ENCODE measurements at regions not wholly inside any gene's neighbourhood (a gene's known extent, or its start where the extent isn't known, plus 50 kb on each side); places are given as distances from the start of the nearest gene placed in this dataset.

GRCh38 chr2:100654611-100655010 is 91.8 kb downstream of the PDCL3 start:
- DNase-seq (ENCODE audit: low spot score) = no peak
- Histone ChIP-seq H3K79me1 (ENCODE audit: low read depth, low read length) (no peaks in the 10 kb centered on the region), H4K91ac (ENCODE audit: low read depth, low read length, poor library complexity) (no peak overlapping the region), H3K4me2 (ENCODE audit: insufficient read depth, low read length, poor library complexity, severe bottlenecking) (no peak overlapping the region), H3K18ac (ENCODE audit: low read length) (no peak overlapping the region), H3K27me3 (ENCODE audit: control insufficient read depth in 3 of 3, insufficient read depth in 3 of 3, low read depth in 1 of 3, low read length in 3 of 3) (no peaks in the 10 kb centered on the region), H3K14ac (ENCODE audit: low read length) (no peak overlapping the region), H3K36me3 (replicated peaks in 1 of 2; ENCODE audit: control insufficient read depth in 2 of 2, insufficient read depth in 2 of 2, low read length in 2 of 2) (no peaks in the 10 kb centered on the region), H2BK120ac (ENCODE audit: low read depth, low read length) (no peak overlapping the region), H2AK5ac (ENCODE audit: low read depth, low read length) (no peak overlapping the region), H3K4ac (ENCODE audit: low read length) (no peak overlapping the region), H3K23ac (ENCODE audit: low read depth, low read length, poor library complexity) (no peak overlapping the region), H2AFZ (ENCODE audit: low read length) (no peak overlapping the region), H3K9me3 (replicated peaks in 1 of 2; ENCODE audit: control insufficient read depth in 2 of 2, insufficient read depth in 1 of 2, low read depth in 1 of 2, low read length in 2 of 2) (no peaks in the 10 kb centered on the region), H4K8ac (ENCODE audit: low read depth, low read length) (no peak overlapping the region), H2BK12ac (ENCODE audit: low read length) (no peak overlapping the region), H3K4me3 (ENCODE audit: low read length in 2 of 2) (peak overlapping the region in 1 of 2 donors; percentile 7), H2BK5ac (ENCODE audit: low read length) (no peak overlapping the region), H2BK15ac (ENCODE audit: low read length) (no peak overlapping the region), H3K27ac (replicated peaks; ENCODE audit: low read length) (no peak overlapping the region), H3K4me1 (ENCODE audit: control insufficient read depth in 2 of 2, insufficient read depth in 1 of 2, low read depth in 1 of 2, low read length in 2 of 2) (no peaks in the 10 kb centered on the region), H3K9ac (ENCODE audit: low read depth, low read length, poor library complexity) (no peak overlapping the region)
- WGBS, 2 donors (ENCODE audit: extremely low coverage in 2 of 2, insufficient read length in 2 of 2, insufficient replicate concordance in 1 of 2) = no CpG with 5 or more reads among the region's 7 CpGs

GRCh38 chr2:100655446-100655845 is 92.7 kb downstream of the PDCL3 start:
- no peak overlapping the region for H3K4me3 ChIP-seq (ENCODE audit: low read length in 2 of 2)
- no CpG with 5 or more reads among the region's 5 CpGs for WGBS, 2 donors (ENCODE audit: extremely low coverage in 2 of 2, insufficient read length in 2 of 2, insufficient replicate concordance in 1 of 2)
- no peak overlapping the region for H2BK120ac ChIP-seq (ENCODE audit: low read depth, low read length)
- DNase-seq (ENCODE audit: low spot score) = no peak
- H3K27ac ChIP-seq (replicated peaks; ENCODE audit: low read length) = no peak overlapping the region
- no peak overlapping the region for H3K23ac ChIP-seq (ENCODE audit: low read depth, low read length, poor library complexity)
- H3K27me3 ChIP-seq (ENCODE audit: control insufficient read depth in 3 of 3, insufficient read depth in 3 of 3, low read depth in 1 of 3, low read length in 3 of 3) = no peaks in the 10 kb centered on the region
- H3K4me2 ChIP-seq (ENCODE audit: insufficient read depth, low read length, poor library complexity, severe bottlenecking) = no peak overlapping the region
- H3K36me3 ChIP-seq (replicated peaks in 1 of 2; ENCODE audit: control insufficient read depth in 2 of 2, insufficient read depth in 2 of 2, low read length in 2 of 2) = no peaks in the 10 kb centered on the region
- H3K18ac ChIP-seq (ENCODE audit: low read length) = no peak overlapping the region
- H3K9ac ChIP-seq (ENCODE audit: low read depth, low read length, poor library complexity) = no peak overlapping the region
- no peaks in the 10 kb centered on the region for H3K79me1 ChIP-seq (ENCODE audit: low read depth, low read length)
- H2BK15ac ChIP-seq (ENCODE audit: low read length) = no peak overlapping the region
- no peaks in the 10 kb centered on the region for H3K9me3 ChIP-seq (replicated peaks in 1 of 2; ENCODE audit: control insufficient read depth in 2 of 2, insufficient read depth in 1 of 2, low read depth in 1 of 2, low read length in 2 of 2)
- no peaks in the 10 kb centered on the region for H3K4me1 ChIP-seq (ENCODE audit: control insufficient read depth in 2 of 2, insufficient read depth in 1 of 2, low read depth in 1 of 2, low read length in 2 of 2)
- no peak overlapping the region for H2AK5ac ChIP-seq (ENCODE audit: low read depth, low read length)
- no peak overlapping the region for H2BK12ac ChIP-seq (ENCODE audit: low read length)
- H3K14ac ChIP-seq (ENCODE audit: low read length) = no peak overlapping the region
- no peak overlapping the region for H2AFZ ChIP-seq (ENCODE audit: low read length)
- no peak overlapping the region for H4K8ac ChIP-seq (ENCODE audit: low read depth, low read length)
- H3K4ac ChIP-seq (ENCODE audit: low read length) = no peak overlapping the region
- H4K91ac ChIP-seq (ENCODE audit: low read depth, low read length, poor library complexity) = no peak overlapping the region
- no peak overlapping the region for H2BK5ac ChIP-seq (ENCODE audit: low read length)

GRCh38 chr2:100655936-100656534 is 93.2 kb downstream of the PDCL3 start:
- Histone ChIP-seq H3K27me3 (ENCODE audit: control insufficient read depth in 3 of 3, insufficient read depth in 3 of 3, low read depth in 1 of 3, low read length in 3 of 3) (no peaks in the 10 kb centered on the region), H3K4me2 (ENCODE audit: insufficient read depth, low read length, poor library complexity, severe bottlenecking) (no peak overlapping the region), H4K8ac (ENCODE audit: low read depth, low read length) (no peak overlapping the region), H3K9me3 (replicated peaks in 1 of 2; ENCODE audit: control insufficient read depth in 2 of 2, insufficient read depth in 1 of 2, low read depth in 1 of 2, low read length in 2 of 2) (no peaks in the 10 kb centered on the region), H2AK5ac (ENCODE audit: low read depth, low read length) (no peak overlapping the region), H3K18ac (ENCODE audit: low read length) (no peak overlapping the region), H3K4me3 (ENCODE audit: low read length in 2 of 2) (no peak overlapping the region), H3K79me1 (ENCODE audit: low read depth, low read length) (no peaks in the 10 kb centered on the region), H3K4me1 (ENCODE audit: control insufficient read depth in 2 of 2, insufficient read depth in 1 of 2, low read depth in 1 of 2, low read length in 2 of 2) (no peaks in the 10 kb centered on the region), H4K91ac (ENCODE audit: low read depth, low read length, poor library complexity) (no peak overlapping the region), H2BK5ac (ENCODE audit: low read length) (no peak overlapping the region), H2BK120ac (ENCODE audit: low read depth, low read length) (no peak overlapping the region), H3K4ac (ENCODE audit: low read length) (no peak overlapping the region), H3K23ac (ENCODE audit: low read depth, low read length, poor library complexity) (no peak overlapping the region), H2BK15ac (ENCODE audit: low read length) (no peak overlapping the region), H2AFZ (ENCODE audit: low read length) (no peak overlapping the region), H3K27ac (replicated peaks; ENCODE audit: low read length) (no peak overlapping the region), H3K9ac (ENCODE audit: low read depth, low read length, poor library complexity) (no peak overlapping the region), H3K36me3 (replicated peaks in 1 of 2; ENCODE audit: control insufficient read depth in 2 of 2, insufficient read depth in 2 of 2, low read length in 2 of 2) (no peaks in the 10 kb centered on the region), H3K14ac (ENCODE audit: low read length) (no peak overlapping the region), H2BK12ac (ENCODE audit: low read length) (no peak overlapping the region)
- no CpG with 5 or more reads among the region's 5 CpGs for WGBS, 2 donors (ENCODE audit: extremely low coverage in 2 of 2, insufficient read length in 2 of 2, insufficient replicate concordance in 1 of 2)
- DNase-seq (ENCODE audit: low spot score) = no peak

- Histone ChIP-seq H3K4me1 (ENCODE audit: control insufficient read depth in 2 of 2, insufficient read depth in 1 of 2, low read depth in 1 of 2, low read length in 2 of 2) (no peaks in the 10 kb centered on the region), H3K27ac (replicated peaks; ENCODE audit: low read length) (no peak overlapping the region), H3K27me3 (ENCODE audit: control insufficient read depth in 3 of 3, insufficient read depth in 3 of 3, low read depth in 1 of 3, low read length in 3 of 3) (no peaks in the 10 kb centered on the region), H3K18ac (ENCODE audit: low read length) (no peak overlapping the region), H3K23ac (ENCODE audit: low read depth, low read length, poor library complexity) (no peak overlapping the region), H3K14ac (ENCODE audit: low read length) (no peak overlapping the region), H2BK12ac (ENCODE audit: low read length) (no peak overlapping the region), H3K4ac (ENCODE audit: low read length) (no peak overlapping the region), H2BK15ac (ENCODE audit: low read length) (no peak overlapping the region), H2BK5ac (ENCODE audit: low read length) (no peak overlapping the region), H2BK120ac (ENCODE audit: low read depth, low read length) (no peak overlapping the region), H3K9me3 (replicated peaks in 1 of 2; ENCODE audit: control insufficient read depth in 2 of 2, insufficient read depth in 1 of 2, low read depth in 1 of 2, low read length in 2 of 2) (no peaks in the 10 kb centered on the region), H3K4me2 (ENCODE audit: insufficient read depth, low read length, poor library complexity, severe bottlenecking) (no peak overlapping the region), H3K36me3 (replicated peaks in 1 of 2; ENCODE audit: control insufficient read depth in 2 of 2, insufficient read depth in 2 of 2, low read length in 2 of 2) (no peaks in the 10 kb centered on the region), H2AFZ (ENCODE audit: low read length) (no peak overlapping the region), H4K8ac (ENCODE audit: low read depth, low read length) (no peak overlapping the region), H3K79me1 (ENCODE audit: low read depth, low read length) (no peaks in the 10 kb centered on the region), H3K4me3 (ENCODE audit: low read length in 2 of 2) (no peak overlapping the region), H3K9ac (ENCODE audit: low read depth, low read length, poor library complexity) (no peak overlapping the region), H4K91ac (ENCODE audit: low read depth, low read length, poor library complexity) (no peak overlapping the region), H2AK5ac (ENCODE audit: low read depth, low read length) (no peak overlapping the region)
- no CpG with 5 or more reads among the region's 4 CpGs for WGBS, 2 donors (ENCODE audit: extremely low coverage in 2 of 2, insufficient read length in 2 of 2, insufficient replicate concordance in 1 of 2)
- no peak for DNase-seq (ENCODE audit: low spot score)
These were observed 95.2 kb downstream of the PDCL3 start for GRCh38 chr2:100658017-100658416.

Data from neuronal stem cell (in vitro differentiated cells).